ENCODE measurements at regions not wholly inside any gene's neighbourhood (a gene's known extent, or its start where the extent isn't known, plus 50 kb on each side); places are given as distances from the start of the nearest gene placed in this dataset.
"Not testable (repeated sequence)": the region's sequence is repeated elsewhere in the genome, so short reads cannot be mapped to it uniquely, and the experiment has no call there.

DNA sequence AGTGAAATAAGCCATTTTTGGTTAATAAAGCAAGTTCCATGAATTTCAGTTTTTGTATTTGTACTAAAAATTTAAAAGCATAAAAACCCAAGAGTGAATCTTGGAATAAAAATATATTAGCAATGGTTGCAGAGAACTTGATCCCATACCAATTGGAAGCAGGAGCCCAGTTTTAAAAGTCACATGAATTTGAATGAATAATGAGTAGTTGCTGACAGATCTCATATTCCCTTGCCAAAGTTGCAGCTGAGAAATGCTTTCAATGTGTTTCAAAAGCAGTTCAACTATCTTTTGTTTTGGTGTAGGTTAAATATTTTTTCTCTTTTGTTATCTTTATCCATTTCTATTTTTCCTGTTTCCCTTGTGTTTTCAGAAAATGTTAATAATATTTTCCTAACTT lies 818.6 kb downstream of the CDH18 start:
- DNase-seq: no peak

DNA sequence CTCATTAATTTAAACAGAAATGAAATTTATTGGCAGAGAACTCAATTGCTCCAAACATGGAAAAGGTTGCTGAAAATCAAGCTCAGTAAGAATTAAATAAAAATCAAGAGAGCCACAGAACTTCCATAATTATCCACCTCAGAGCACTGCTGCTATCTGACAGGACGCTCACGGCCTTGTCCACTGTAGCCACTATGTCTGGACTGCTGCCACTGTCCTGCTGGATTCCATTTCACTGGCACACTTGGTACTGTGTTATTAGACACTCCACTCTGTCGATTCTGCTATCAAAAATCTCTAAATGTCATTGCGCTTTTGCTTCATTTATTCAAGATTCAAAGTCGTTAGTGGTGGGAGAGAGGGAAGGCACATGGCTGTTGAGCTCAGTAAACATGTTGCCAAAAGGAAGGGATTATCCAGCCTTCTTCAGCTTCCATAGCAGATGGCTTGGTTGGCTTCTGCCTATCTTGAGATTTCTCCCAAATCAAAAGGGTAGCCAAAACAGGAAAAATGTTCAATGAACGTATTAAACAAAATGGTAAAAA lies 815.0 kb downstream of the CDH18 start:
- DNase-seq: no peak

DNA sequence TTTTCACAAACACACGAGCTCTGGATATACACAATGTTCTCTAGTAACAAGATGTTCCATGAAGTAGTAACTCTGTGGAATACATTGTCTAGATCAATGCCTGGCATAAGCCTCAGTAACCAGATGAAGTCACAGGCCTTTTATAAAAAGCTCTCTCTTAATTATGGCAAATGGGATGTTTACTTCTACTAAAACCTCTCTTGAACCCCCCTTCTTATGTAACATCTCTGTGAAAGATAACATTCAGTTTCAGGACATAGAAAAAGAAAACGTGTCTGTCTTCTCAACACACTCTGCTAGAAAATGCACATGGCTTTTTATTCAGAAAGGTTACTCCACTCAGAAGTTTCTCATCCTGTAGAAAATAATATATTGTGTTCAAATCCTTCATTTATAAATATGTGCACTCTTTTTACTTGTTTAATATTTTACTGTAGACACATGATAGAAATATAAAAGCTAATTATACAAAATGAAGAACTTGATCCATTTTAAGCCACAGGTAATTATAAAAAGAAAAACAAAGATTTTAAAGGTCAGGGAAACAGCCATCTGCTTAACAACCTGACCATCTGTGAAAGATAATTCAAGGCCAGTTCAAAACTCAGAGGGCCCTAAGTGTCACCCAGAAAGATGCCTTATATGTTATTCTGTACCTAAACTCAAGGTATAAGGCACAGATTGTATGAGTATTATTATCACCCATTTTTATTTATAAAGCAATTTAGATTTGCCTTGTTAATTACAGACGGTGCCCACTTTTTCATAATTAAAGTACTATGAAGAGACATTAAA lies 812.0 kb downstream of the CDH18 start:
- DNase-seq: no peak

DNA sequence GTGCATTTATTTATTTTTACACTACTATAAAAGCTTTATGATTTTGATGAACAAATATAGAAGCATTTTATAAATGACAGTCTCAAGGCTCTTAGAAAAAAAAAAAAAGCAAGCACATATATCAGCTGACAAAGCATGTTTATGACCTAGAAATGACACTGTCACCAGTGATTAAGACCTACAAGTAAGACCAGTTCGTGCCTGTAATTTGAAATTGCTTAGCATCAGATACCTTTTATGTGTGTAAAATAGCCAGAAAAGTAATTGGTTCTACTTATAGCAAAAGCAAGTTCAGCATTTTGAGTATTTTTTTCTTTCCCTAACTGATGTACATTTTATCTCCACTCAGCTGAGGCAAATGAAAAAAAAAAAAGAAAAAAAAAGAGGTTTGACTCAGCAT lies 808.4 kb downstream of the CDH18 start:
- DNase-seq: no peak

DNA sequence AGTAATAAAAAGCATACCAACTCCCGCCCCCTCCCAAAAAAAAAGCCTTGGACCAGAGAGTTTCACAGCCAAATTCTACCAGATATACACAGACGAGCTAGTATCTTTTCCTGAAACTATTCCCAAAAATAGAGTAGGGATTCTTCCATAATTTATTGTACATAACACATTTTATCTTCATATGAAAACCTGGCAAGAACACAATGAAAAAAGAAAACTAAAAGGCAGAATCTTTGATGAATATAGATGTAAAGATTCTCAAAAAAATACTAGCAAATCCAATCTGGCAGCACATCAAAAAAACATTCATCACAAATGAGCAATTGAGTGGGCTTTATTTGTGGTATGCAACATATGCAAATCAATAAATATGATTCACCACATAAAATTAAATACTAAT lies 798.8 kb downstream of the CDH18 start:
- DNase-seq: no peak

DNA sequence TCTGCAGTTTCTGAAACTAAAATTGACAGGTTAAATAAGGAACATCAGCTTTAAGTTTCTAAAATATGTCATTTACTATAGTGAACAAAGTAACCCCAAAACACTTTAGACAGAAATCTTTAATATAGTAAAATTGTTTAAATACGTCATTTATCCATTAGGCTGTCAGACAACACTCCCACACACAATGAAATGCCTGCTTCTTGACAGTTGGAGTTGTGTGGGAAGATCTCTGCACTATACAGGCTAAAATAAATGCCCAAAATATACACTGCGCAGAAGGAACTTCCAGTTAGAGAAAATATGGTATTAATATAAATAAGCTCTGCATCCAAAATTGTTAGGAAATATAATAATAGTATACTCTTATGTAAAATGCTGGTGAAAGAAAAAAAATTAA lies 794.4 kb downstream of the CDH18 start:
- DNase-seq: no peak

DNA sequence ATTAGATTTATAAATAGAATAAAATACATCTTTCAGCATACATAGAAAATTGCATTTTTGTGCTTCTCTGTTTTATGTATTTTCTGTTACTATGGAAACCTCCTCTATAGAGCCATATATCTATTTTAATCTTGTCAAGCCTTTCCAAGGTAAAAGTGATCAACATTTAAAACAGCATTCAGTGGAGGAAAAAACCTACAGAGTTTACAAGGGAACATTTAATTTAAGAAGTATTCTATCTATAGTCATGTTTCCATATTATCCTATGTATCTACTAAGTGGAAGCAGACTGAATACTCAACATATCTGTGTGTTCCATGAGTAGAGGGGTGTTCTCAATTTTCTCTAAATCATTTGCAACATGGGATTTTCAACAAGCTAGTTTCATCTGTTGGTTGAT lies 791.4 kb downstream of the CDH18 start:
- no peak for DNase-seq

DNA sequence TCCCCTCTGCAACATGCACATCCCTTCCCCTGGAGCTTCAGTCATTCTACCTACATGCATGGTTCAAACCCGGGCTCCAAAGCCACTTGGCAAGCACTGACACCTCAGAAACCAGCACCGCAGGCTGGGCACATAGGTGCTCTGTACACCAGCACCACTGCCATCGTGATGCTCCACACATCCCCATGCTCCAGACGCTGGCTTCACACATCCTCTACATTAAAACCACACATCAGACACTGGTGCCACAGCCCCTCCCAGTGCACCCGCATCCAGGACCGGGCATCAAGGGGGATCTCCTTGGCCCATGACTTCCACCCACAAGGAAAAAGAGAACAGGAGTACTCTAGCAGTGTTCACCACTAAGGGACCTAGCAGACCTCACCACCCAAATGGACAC lies 787.7 kb downstream of the CDH18 start:
- DNase-seq: no peak

DNA sequence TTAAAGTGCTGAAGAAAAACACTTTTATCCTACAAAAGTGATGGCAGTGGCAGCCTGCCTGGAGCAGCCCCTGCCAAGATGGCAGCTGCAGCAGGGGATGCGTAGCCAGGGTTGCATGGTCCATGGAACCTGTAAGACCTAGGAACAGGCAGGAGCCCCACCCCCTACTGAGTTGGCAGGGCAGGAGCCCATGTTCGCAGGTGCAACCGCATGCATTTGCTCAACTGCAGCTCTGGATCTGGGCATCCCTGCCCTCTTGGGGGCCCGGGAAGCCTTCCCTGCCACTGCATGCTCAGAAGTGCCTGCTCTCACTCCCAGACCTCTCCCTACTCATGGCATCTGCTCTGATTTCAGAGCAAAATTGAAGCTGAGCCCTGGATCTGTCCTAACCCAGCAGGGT lies 779.6 kb downstream of the CDH18 start:
- DNase-seq: no peak

DNA sequence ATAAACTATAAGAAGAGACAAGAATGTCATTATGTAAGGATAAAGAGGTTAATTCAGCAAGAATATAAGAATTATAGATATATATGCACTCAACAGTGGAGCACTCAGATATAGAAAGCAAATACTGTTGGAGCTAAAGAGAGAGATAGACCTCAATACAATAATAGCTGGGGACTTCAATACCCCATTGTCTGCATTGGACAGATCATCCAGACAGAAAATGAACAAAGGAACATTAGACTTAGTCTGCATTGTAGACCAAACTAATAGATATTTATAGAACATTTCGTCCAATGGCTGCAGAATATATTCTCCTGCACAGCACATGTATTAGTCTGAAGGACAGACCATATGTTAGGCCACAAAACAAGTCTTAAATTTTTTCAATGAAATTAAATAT lies 777.1 kb downstream of the CDH18 start:
- no peak for DNase-seq

DNA sequence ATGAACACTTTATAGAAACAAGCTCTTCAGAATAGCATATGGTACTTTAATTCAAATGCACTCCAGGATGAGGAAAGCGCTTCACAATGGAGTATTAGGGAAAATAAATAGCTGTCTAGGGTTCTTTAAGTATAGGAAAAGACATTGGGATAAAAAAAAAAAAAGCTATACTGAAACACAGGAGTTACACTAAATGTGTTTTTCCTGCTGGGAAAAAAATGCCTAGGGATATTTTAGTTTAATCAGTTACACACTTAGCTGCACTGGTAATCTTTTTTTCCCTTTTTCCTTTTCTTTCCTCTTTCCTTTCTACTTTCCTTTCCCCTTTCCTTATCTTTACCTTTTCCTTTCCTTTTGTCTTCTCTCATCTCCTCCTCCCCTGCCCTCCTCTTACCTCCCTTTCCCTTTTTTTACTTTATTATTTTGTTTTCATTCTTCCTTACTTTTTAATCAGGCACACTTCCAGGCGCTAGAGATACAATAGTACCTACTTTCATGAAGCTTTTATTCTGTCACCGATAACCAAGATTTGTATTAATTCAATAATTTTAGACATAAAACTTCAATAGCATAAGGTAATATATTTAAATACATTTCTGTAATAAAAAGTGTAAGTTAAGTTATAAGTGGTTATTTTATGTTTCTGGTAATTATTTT lies 758.7 kb downstream of the CDH18 start:
- DNase-seq: no peak

DNA sequence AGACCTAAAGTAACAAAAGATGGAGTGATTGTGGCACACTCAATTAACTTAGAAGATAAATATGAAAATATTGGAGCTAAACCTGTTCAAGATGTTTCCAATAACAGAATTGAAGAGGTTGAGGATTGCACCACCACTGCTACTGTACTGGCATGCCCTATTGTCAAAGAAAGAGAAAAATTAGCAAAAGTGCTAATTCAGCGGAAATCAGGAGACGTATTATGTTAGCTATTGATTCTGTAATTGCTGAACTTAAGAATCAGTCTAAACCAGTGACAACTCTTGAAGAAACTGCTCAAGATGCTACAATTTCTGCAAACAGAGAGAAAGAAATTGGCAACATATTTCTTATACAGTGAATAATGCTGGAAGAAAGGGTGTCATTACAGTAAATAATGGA lies 754.4 kb downstream of the CDH18 start:
- DNase-seq: no peak

DNA sequence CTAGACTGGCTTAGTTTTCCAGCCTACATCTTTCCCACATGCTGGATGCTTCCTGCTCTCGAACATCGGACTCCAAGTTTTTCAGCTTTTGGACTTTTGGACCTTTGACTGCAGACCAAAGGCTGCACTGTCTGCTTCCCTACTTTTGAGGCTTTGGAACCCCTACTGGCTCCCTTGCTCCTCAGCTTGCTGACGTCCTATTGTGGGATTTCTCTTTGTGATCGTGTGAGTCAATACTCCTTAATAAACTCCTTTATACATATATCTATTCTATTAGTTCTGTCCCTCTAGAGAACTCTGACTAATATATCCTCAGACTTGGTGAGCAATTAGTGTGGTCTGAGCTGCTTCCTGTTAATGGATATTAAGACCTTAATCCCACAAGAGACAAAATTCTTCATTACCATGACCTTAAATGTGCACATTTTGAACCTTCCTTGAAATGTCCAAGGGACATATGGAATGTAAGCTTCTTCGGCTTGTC lies 752.9 kb downstream of the CDH18 start:
- DNase-seq: no peak

DNA sequence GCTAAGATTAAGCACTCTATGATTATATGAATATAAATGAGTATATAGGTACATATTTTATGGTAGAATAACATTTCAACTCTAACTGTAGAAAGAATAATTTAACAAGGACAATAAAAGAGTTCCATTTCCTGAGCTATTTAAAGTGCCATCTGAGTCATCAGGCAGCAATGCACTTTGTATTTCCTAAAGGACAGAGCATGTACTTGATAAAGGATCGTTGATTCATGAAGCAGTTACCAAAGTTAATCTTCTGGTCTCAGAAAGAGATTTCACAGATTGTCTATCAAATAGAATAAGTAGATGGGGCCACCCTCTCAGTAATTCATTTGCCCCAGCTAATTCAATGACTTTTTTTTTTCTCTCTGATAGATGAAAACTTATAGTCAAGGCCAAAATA lies 747.8 kb downstream of the CDH18 start:
- no peak for DNase-seq

DNA sequence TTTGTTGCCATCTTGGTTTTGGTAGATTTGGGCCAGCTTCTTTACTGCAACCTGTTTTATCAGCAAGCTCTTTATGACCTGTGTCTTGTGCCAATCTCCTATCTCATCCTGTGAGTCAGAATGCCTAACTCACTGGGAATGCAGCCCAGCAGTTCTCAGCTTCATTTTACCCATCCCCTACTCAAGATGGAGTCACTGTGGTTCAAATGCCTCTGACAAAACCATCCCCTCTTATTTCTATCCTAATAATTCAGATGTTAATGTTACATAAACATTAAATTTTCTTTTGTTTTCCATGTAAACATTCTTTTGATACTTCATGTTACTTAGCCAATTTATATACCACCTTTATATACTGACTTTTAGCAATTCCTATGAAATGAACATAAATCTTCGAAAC lies 746.3 kb downstream of the CDH18 start:
- DNase-seq: no peak

DNA sequence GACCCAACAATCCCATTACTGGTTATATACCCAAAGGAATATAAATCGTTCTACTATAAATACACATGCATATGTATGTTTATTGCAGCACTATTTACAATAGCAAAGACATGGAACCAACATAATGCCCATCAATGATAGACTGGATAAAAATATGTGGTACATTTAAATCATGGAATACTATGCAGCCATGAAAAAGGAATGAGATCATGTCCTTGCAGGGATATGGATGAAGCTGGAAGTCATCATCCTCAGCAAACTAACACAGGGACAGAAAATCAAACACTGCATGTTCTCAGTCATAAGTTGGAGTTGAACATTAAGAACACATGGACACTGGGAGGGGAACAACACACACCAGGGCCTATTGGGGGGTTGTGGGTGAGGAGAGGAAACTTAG lies 741.8 kb downstream of the CDH18 start:
- DNase-seq: not testable (repeated sequence)

DNA sequence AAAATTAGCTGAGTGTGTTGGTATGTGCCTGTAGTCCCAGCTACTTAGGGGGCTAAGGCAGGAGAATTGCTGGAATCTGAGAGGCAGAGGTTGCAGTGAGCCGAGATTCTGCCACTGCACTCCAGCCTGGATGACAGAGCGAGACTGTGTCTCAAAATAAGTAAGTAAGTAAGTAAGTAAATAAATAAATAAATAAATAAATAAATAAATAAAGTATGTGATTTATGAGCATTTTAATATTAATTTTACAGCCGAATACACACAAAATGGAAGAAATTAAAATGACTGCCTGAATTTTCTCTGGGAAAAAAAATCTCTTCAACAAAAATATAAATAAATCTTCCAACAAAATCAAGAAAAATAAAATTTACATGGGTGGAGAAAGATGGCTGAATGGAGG lies 740.7 kb downstream of the CDH18 start:
- no peak for DNase-seq

DNA sequence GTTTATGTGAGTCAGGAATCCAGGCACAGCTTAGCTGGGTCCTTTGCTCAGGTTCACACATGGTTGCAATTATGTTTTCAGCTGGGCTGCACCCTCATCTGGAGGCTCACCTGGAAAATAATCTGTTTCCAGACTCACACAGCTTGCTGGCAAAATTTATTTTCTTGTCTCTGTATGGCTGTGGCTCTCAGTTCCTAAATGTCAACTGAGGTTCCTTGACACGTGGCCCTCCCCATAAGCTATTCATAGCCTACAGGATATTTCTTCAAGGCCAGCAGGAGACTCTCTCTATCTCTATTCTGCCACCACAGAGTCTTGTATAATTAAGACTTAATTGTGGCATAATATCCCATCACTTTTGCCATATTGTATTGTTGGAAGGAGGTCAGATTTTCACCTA lies 732.0 kb downstream of the CDH18 start:
- no peak for DNase-seq

DNA sequence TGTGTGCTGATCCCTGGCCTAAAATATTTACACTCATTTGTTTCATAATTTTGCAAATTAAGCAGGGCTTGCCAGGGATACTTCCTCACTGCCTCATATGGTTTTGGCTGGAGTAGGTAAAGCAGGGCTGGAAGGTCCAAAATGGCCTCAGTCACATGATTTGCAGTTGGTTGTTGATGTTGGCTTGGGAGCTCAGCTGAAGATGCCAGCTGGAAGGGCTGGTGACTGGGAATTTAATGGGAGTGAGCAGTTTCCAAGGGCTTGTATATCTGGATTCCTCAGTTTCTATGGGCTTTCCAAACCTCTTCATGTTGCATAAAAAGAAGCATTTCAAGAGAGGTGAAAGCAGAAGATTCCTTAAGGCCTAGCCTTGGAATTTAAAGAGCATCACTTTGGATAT lies 729.3 kb downstream of the CDH18 start:
- DNase-seq: no peak

DNA sequence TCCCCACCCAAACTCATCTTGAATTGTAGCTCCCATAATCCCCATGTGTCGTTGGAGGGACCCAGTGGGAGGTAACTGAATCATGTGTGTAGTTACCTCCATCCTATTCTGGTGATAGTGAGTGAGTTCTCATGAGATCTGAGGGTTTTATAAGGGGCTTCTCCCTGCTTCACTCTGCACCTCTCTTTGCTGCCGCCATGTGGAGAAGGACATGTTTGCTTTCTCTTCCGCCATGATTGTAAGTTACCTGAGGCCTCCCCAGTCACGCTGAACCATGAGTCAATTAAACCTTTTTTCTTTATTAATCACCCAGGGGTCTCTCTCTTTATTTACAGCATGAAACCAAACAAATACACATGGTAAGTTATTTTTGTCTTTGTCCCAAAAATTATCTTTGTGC lies 726.1 kb downstream of the CDH18 start:
- DNase-seq: no peak

DNA sequence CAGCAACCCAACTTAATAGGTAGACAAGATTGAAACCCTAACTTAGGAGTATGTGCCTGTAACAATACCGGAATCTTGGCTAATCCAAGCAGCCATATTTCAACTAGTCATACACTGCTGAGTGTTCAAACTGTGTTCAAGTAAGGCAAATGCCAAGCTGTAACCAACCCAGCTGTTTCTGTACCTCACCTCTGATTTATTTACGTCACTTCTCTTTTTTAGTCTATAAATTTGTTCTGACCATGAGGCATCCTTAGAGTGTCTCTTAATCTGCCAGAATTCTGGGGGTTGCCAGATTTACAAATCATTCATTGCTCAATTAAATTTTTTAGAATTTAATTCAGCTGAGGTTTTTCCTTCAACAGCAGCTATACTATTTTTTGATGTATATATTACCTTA lies 723.2 kb downstream of the CDH18 start:
- no peak for DNase-seq

DNA sequence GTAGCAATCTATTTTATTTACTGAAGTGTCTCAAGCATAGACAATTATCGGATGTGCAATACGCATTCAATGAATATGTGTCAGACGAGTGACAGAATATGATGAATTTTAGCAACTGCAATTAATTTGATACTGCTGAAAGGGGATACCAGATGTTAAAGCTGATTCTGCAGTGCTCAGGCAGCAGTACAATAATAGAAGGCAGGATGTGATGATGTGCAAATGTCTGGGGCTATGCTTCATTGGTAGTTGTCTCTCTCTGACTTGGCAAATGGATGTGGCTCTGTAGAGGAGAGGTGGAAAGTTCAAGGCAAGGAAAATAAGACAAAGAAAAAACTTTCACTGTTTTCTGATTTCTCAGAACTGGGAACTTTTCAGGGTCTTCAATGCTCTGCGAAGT lies 721.2 kb downstream of the CDH18 start:
- DNase-seq: no peak

DNA sequence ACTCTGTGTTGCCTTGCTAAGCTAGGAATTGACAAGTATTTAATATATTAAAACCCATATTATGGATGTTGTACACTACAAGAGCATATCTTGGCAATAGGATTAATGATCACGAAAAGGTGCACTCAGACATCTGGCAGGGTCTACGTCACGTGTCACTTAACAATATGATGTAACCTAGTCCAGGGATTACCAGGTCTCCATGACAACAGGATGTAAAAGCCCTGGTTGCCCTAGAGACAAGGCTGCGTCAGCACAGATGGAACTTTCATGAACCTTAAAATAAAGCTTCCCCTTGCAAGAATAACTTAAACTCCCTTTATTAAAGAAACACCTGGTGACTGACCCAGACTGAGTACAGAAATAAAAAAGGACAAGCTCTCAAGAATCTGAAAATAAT lies 717.8 kb downstream of the CDH18 start:
- no peak for DNase-seq

DNA sequence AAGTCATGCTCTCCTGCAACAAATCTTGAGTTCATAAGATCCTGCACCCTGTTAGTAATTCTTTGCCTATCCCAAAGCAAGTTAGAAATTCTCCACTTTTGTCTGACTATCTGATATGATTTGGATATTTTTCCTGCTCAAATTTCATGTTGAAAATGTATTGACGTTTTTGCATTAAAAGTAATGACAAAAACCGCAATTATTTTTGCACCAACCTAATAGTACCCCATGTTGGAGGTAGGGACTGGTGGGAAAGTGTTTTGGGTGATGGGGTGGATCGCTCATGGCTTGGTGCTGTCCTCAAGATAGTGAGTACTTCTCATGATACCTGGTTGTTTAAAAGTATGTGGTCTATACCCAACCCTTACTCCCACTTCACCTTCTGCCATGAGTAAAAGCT lies 713.4 kb downstream of the CDH18 start:
- no peak for DNase-seq

DNA sequence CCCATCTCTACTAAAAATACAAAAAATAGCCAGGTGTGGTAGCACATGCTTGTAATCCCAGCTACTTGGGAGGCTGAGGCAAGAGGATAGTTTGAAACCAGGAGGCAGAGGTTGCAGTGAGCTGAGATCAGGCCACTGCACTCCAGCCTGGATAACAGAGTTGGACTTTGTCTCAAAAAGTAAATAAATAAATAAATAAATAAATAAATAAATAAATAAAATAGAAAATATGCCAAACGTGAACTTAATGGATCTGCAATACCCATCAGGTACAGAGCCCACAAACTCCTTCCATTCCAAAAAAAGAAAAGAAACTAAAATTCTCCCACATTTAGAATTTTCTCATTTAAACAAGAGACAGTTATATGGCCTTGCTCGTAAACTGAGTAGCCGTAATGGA lies 702.7 kb downstream of the CDH18 start:
- no peak for DNase-seq

Data from stimulated activated CD4-positive, alpha-beta T cell treated with anti-CD3 and anti-CD28 coated beads, Interleukin-12 subunit alpha, Interleukin-12 subunit beta, amount 100 ng/mL, for 4 hours (primary cell).